Natural killer cell (primary cell): ENCODE measurements at regions not wholly inside any gene's neighbourhood (a gene's known extent, or its start where the extent isn't known, plus 50 kb on each side); places are given as distances from the start of the nearest gene placed in this dataset.

Source experiments
- ATAC-seq, 3 donors: fragments of 150-1000 bp in 2 of 3; fragments of 200-7000 bp in 1 of 3; cut with Tn5 transposase; 1 replicate in 1 of 3; 2 replicates in 2 of 3; pipeline ENCODE4 v1.10.0; 2021; ENCODE audit warnings: mild to moderate bottlenecking in 2 of 3, moderate library complexity in 2 of 3
- DNase-seq, 2 donors: peaks; one replicate each; pipeline versions ENCODE4 v3.0.0 to v3.0.0-alpha.2; 2013 to 2021; ENCODE audit warnings: mixed read lengths in 1 of 2
- H3K27ac ChIP-seq: one replicate; pipeline ENCODE4 v1.5.1; 2013; ENCODE audit warnings: mild to moderate bottlenecking, low read length
- H3K27me3 ChIP-seq: one replicate; pipeline ENCODE4 v1.6.1; 2013; ENCODE audit warnings: low read length; ENCODE audit not compliant: control insufficient read depth, insufficient read depth
- H3K36me3 ChIP-seq: one replicate; pipeline ENCODE4 v1.6.1; 2013; ENCODE audit warnings: low read length; ENCODE audit not compliant: control insufficient read depth, insufficient read depth
- H3K4me1 ChIP-seq: one replicate; pipeline ENCODE4 v1.6.1; 2013; ENCODE audit warnings: low read length; ENCODE audit not compliant: control insufficient read depth, insufficient read depth
- H3K4me3 ChIP-seq: one replicate; pipeline ENCODE4 v1.5.1; 2013; ENCODE audit warnings: low read length
- H3K9me3 ChIP-seq: one replicate; pipeline ENCODE4 v1.6.1; 2013; ENCODE audit warnings: low read length; ENCODE audit not compliant: control insufficient read depth, insufficient read depth
- H3K27ac Mint-ChIP-seq, 2 donors: one replicate each; pipeline ENCODE4 v1.8.0; 2022; ENCODE audit warnings: mild to moderate bottlenecking in 2 of 2, mixed read lengths in 2 of 2, moderate library complexity in 1 of 2
- H3K27me3 Mint-ChIP-seq, 2 donors: one replicate each; pipeline ENCODE4 v1.8.0; 2022; ENCODE audit warnings: low read depth in 2 of 2, mixed read lengths in 2 of 2
- H3K36me3 Mint-ChIP-seq: one replicate; pipeline ENCODE4 v1.8.0; 2022; ENCODE audit warnings: mixed read lengths
- H3K4me1 Mint-ChIP-seq, 2 donors: one replicate each; pipeline ENCODE4 v1.8.0; 2022; ENCODE audit warnings: mixed read lengths in 2 of 2
- H3K4me3 Mint-ChIP-seq: one replicate; pipeline ENCODE4 v1.8.0; 2022; ENCODE audit warnings: mild to moderate bottlenecking, moderate library complexity, mixed read lengths
- H3K9me3 Mint-ChIP-seq, 2 donors: one replicate each; pipeline ENCODE4 v1.8.0; 2022; ENCODE audit warnings: mixed read lengths in 2 of 2
- WGBS: methylation state at CpG from one replicate; pipeline ENCODE4 v1.1.7; 2013; ENCODE audit warnings: missing lambda C conversion rate; ENCODE audit not compliant: insufficient coverage; 5-methylcytosine and 5-hydroxymethylcytosine counted together
- intact Hi-C: fragments of 100-400 bp; cut with micrococcal nuclease; formaldehyde crosslinking; loops from one replicate; pipeline ENCODE4 v1.14.2; 2022
- TF ChIP-seq, protein P1 (sequence below): fragments of 200-600 bp; IDR thresholded peaks from one replicate; pipeline ENCODE4 v1.8.0; 2022; ENCODE audit warnings: antibody characterized with exemption

- Histone ChIP-seq H3K27ac (no peak overlapping the region), H3K4me3 (no peak overlapping the region), H3K36me3 (no peaks in the 10 kb centered on the region), H3K9me3 (no peaks in the 10 kb centered on the region), H3K4me1 (no peaks in the 10 kb centered on the region), H3K27me3 (no peaks in the 10 kb centered on the region)
- 77% methylated on average over 6 of the region's 6 CpGs for WGBS
- TF ChIP-seq, protein P1, sequence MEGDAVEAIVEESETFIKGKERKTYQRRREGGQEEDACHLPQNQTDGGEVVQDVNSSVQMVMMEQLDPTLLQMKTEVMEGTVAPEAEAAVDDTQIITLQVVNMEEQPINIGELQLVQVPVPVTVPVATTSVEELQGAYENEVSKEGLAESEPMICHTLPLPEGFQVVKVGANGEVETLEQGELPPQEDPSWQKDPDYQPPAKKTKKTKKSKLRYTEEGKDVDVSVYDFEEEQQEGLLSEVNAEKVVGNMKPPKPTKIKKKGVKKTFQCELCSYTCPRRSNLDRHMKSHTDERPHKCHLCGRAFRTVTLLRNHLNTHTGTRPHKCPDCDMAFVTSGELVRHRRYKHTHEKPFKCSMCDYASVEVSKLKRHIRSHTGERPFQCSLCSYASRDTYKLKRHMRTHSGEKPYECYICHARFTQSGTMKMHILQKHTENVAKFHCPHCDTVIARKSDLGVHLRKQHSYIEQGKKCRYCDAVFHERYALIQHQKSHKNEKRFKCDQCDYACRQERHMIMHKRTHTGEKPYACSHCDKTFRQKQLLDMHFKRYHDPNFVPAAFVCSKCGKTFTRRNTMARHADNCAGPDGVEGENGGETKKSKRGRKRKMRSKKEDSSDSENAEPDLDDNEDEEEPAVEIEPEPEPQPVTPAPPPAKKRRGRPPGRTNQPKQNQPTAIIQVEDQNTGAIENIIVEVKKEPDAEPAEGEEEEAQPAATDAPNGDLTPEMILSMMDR: no peak
- Mint-ChIP-seq H3K9me3 (no peaks in the 10 kb centered on the region), H3K4me1 (no peaks in the 10 kb centered on the region), H3K36me3 (no peaks in the 10 kb centered on the region), H3K27ac (no peak overlapping the region), H3K27me3 (peaks cover 0 to 7% of the 10 kb centered on the region in 2 donors), H3K4me3 (no peak overlapping the region)
- intact Hi-C loops: no loop called here
- ATAC-seq: no peak
- DNase-seq: no peak
Measured at GRCh38 chr10:129413024-129413423, 54.0 kb upstream of the MGMT start.

GRCh38 chr10:129415215-129416140, 51.6 kb upstream of the MGMT start:
- whole genome bisulfite sequencing: 90% methylated on average over 31 of the region's 31 CpGs

DNA sequence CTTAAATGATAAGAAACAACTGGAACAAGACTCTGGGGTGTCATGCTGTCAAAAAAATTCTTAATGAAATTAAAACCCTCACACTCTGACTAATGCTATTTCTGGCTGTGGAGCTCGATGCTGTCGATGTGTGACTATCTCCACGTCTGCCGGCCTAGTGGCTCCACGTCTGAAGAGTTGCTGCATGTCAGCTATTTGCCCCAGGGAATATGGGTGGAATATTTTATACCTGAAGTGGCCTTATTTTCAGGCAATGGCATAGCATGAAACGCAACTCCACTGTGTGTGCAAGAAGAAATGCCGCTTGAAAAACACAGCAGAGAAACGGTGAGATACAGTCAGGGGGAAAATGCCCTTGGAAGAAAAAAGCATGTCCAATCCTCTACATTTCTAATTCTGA, 50.9 kb upstream of the MGMT start:
- no peaks in the 10 kb centered on the region for H3K36me3 ChIP-seq
- 94% methylated on average over 8 of the region's 8 CpGs for WGBS
- no peak overlapping the region for H3K27ac ChIP-seq
- TF ChIP-seq, protein P1: no peak
- H3K4me3 ChIP-seq: no peak overlapping the region
- Mint-ChIP-seq H3K27ac (no peak overlapping the region), H3K4me1 (no peaks in the 10 kb centered on the region), H3K4me3 (no peak overlapping the region), H3K27me3 (no peaks in the 10 kb centered on the region), H3K36me3 (no peaks in the 10 kb centered on the region), H3K9me3 (no peaks in the 10 kb centered on the region)
- ATAC-seq (no peak), DNase-seq (no peak)
- H3K4me1 ChIP-seq: no peaks in the 10 kb centered on the region
- intact Hi-C loops: no loop called here
- H3K9me3 ChIP-seq: no peaks in the 10 kb centered on the region
- H3K27me3 ChIP-seq: no peaks in the 10 kb centered on the region

More at GRCh38 chr10:129415215-129416140, 51.6 kb upstream of the MGMT start:
- H3K4me3 ChIP-seq: no peak overlapping the region
- ATAC-seq: no peak
- no peaks in the 10 kb centered on the region for H3K27me3 ChIP-seq
- Mint-ChIP-seq H3K36me3 (no peaks in the 10 kb centered on the region), H3K9me3 (no peaks in the 10 kb centered on the region), H3K27me3 (no peaks in the 10 kb centered on the region), H3K4me1 (no peaks in the 10 kb centered on the region), H3K27ac (no peak overlapping the region), H3K4me3 (no peak overlapping the region)
- no peaks in the 10 kb centered on the region for H3K36me3 ChIP-seq
- intact Hi-C loops: no loop called here
- H3K4me1 ChIP-seq: no peaks in the 10 kb centered on the region
- TF ChIP-seq, protein P1: no peak
- DNase-seq: no peak
- no peaks in the 10 kb centered on the region for H3K9me3 ChIP-seq
- no peak overlapping the region for H3K27ac ChIP-seq
